A549 (cell line): ENCODE measurements at regions not wholly inside any gene's neighbourhood (a gene's known extent, or its start where the extent isn't known, plus 50 kb on each side); places are given as distances from the start of the nearest gene placed in this dataset.

Source experiments
- ATAC-seq, 2 experiments: fragments of 200-7000 bp in 1 of 2; fragments of >200 bp in 1 of 2; cut with Nextera tagmentation in 1 of 2; cut with Tn5 transposase in 1 of 2; 3 replicates each; pipeline versions ENCODE4 v1.8.0 to v1.9.1; 2018 to 2020; ENCODE audit warnings: mild to moderate bottlenecking in 1 of 2, moderate library complexity in 1 of 2
- CTCF ChIA-PET: fragments of 300-600 bp; sonication (Branson Sonifier 250); formaldehyde crosslinking; extraction: SDS; loops from one replicate; lab custom pipeline; 2021; ENCODE audit warnings: antibody characterized with exemption, inconsistent platforms; lab: Yijun Ruan, JAX
- POLR2A ChIA-PET: fragments of 350-600 bp; formaldehyde crosslinking; extraction: SDS; loops from one replicate; lab custom pipeline; 2021; ENCODE audit warnings: antibody characterized with exemption, inconsistent platforms; lab: Yijun Ruan, JAX
- DNase-seq, 2 experiments: peaks; one replicate each; pipeline versions ENCODE4 v3.0.0 to v3.0.0-alpha.2; 2011 to 2016; ENCODE audit warnings: low read depth in 1 of 2, low spot score in 1 of 2
- FAIRE-seq: peaks from 2 replicates; lab custom pipeline; 2011; peaks lifted over from hg19 to GRCh38; lab: Jason Lieb, UNC
- H3K27ac ChIP-seq, 2 experiments: fragments of >200 bp; sonication (Bioruptor Twin); formaldehyde crosslinking; 3 replicates each; pipeline ENCODE4 v1.5.1; 2016 to 2017
- H3K4me1 ChIP-seq: fragments of >200 bp; sonication (Bioruptor Twin); formaldehyde crosslinking; 3 replicates; pipeline ENCODE4 v1.6.1; 2016
- H3K4me2 ChIP-seq: fragments of >200 bp; sonication (Bioruptor Twin); formaldehyde crosslinking; 3 replicates; pipeline ENCODE4 v1.6.1; 2016
- H3K4me3 ChIP-seq: fragments of >200 bp; sonication (Bioruptor Twin); formaldehyde crosslinking; 3 replicates; pipeline ENCODE4 v1.5.1; 2016
- H3K9me3 ChIP-seq: fragments of >200 bp; sonication (Bioruptor Twin); formaldehyde crosslinking; 3 replicates; pipeline ENCODE4 v1.6.1; 2016
- BCL3 ChIP-seq: fragments of >200 bp; sonication (Bioruptor Twin); formaldehyde crosslinking; IDR thresholded peaks from 3 replicates; pipeline ENCODE4 v1.6.1; 2016
- CEBPB ChIP-seq, 2 experiments: fragments of >200 bp in 1 of 2; sonication (Bioruptor Twin) in 1 of 2; formaldehyde crosslinking in 1 of 2; IDR thresholded peaks; 2 replicates each; pipeline ENCODE4 v1.6.1; 2012 to 2016
- CHD2 ChIP-seq: fragments of 150-350 bp; IDR thresholded peaks from 2 replicates; pipeline ENCODE4 v1.6.1; 2014; ENCODE audit warnings: low read length; ENCODE audit not compliant: partially characterized antibody
- CTCF ChIP-seq: fragments of >200 bp; sonication (Bioruptor Twin); formaldehyde crosslinking; IDR thresholded peaks from 3 replicates; pipeline ENCODE4 v1.5.1; 2016
- E2F6 ChIP-seq: IDR thresholded peaks from 2 replicates; pipeline ENCODE4 v1.6.1; 2012; ENCODE audit warnings: low read depth, borderline replicate concordance
- EHF ChIP-seq: fragments of 250-450 bp; sonication (Bioruptor Pico); IDR thresholded peaks from 2 replicates; pipeline ENCODE4 v1.5.0; 2020; ENCODE audit warnings: mild to moderate bottlenecking
- ESRRA ChIP-seq: fragments of 150-350 bp; IDR thresholded peaks from 2 replicates; pipeline ENCODE4 v1.6.1; 2014; ENCODE audit warnings: mild to moderate bottlenecking, low read length, borderline replicate concordance
- FOSB ChIP-seq: fragments of 250-450 bp; sonication (Bioruptor Pico); IDR thresholded peaks from 2 replicates; pipeline ENCODE4 v1.5.0; 2020; ENCODE audit warnings: mild to moderate bottlenecking, moderate library complexity
- HDAC2 ChIP-seq: fragments of 200-600 bp; sonication (generic); IDR thresholded peaks from 2 replicates; pipeline ENCODE4 v1.6.1; 2016
- HES2 ChIP-seq: fragments of >200 bp; sonication (Bioruptor Twin); formaldehyde crosslinking; IDR thresholded peaks from 2 replicates; pipeline ENCODE4 v1.6.1; 2016
- HOXA7 ChIP-seq: fragments of 250-450 bp; sonication (Bioruptor Pico); IDR thresholded peaks from 2 replicates; pipeline ENCODE4 v1.5.0; 2020; ENCODE audit warnings: mild to moderate bottlenecking, moderate library complexity
- KDM5A ChIP-seq: fragments of 200-600 bp; sonication (generic); IDR thresholded peaks from 2 replicates; pipeline ENCODE4 v1.6.1; 2016; ENCODE audit warnings: antibody characterized with exemption, mild to moderate bottlenecking
- MAX ChIP-seq: IDR thresholded peaks from 2 replicates; pipeline ENCODE4 v1.6.1; 2012
- NFE2L2 ChIP-seq: fragments of 150-350 bp; conservative IDR thresholded peaks from 2 replicates; pipeline ENCODE4 v1.6.1; 2014; ENCODE audit warnings: low read length
- NR3C1 ChIP-seq: fragments of >200 bp; sonication (Bioruptor Twin); formaldehyde crosslinking; IDR thresholded peaks from 3 replicates; pipeline ENCODE4 v1.6.1; 2017
- POLR2A ChIP-seq: IDR thresholded peaks from 2 replicates; pipeline ENCODE4 v1.6.1; 2012; ENCODE audit warnings: mild to moderate bottlenecking, low read length
- POLR2AphosphoS2 ChIP-seq: conservative IDR thresholded peaks from 2 replicates; pipeline ENCODE4 v1.6.1; 2012; ENCODE audit warnings: low read length, improper control_type of control experiment, inconsistent platforms
- RAD21 ChIP-seq, 2 experiments: fragments of >200 bp in 1 of 2; sonication (Bioruptor Twin) in 1 of 2; formaldehyde crosslinking in 1 of 2; IDR thresholded peaks in 1 of 2; conservative IDR thresholded peaks in 1 of 2; 2 replicates in 1 of 2; 3 replicates in 1 of 2; pipeline ENCODE4 v1.6.1; 2012 to 2018; ENCODE audit warnings: inconsistent platforms in 1 of 2
- RCOR1 ChIP-seq: fragments of 150-350 bp; IDR thresholded peaks from 2 replicates; pipeline ENCODE4 v1.6.1; 2014; ENCODE audit warnings: antibody characterized with exemption, low read length, low read depth
- RNF2 ChIP-seq: fragments of 200-600 bp; sonication (generic); IDR thresholded peaks from 2 replicates; pipeline ENCODE4 v1.6.1; 2016; ENCODE audit warnings: low read depth, mild to moderate bottlenecking, antibody characterized with exemption, moderate library complexity, borderline replicate concordance
- SREBF2 ChIP-seq: fragments of 450-650 bp; IDR thresholded peaks from 2 replicates; pipeline ENCODE4 v1.6.1; 2014; ENCODE audit warnings: mild to moderate bottlenecking, moderate library complexity
- ZC3H11A ChIP-seq: fragments of 450-650 bp; IDR thresholded peaks from 2 replicates; pipeline ENCODE4 v1.6.1; 2014; ENCODE audit warnings: antibody characterized with exemption, mild to moderate bottlenecking
- WGBS: methylation state at CpG from one replicate; pipeline ENCODE4 v1.1.6; 2017; ENCODE audit errors: missing lambda C conversion rate; 5-methylcytosine and 5-hydroxymethylcytosine counted together

- no peaks in the 10 kb centered on the region for H3K9me3 ChIP-seq
- H3K4me3 ChIP-seq = no peak overlapping the region
- no peak for TF ChIP-seq MAX
- TF ChIP-seq RAD21 (conservative IDR thresholded peaks at IDR 0.05 in 1 of 2, IDR thresholded peaks at IDR 0.05 in 1 of 2) = no peak
- TF ChIP-seq NFE2L2 = no peak
- no peak for TF ChIP-seq HOXA7
- no peak for TF ChIP-seq FOSB (CRISPR knock-in tag)
- TF ChIP-seq ZC3H11A = no peak
- TF ChIP-seq HDAC2 = no peak
- TF ChIP-seq POLR2A = no peak
- no peak for TF ChIP-seq RCOR1
- TF ChIP-seq CTCF = no peak
- no peak for TF ChIP-seq NR3C1
- TF ChIP-seq KDM5A = no peak
- no peak for TF ChIP-seq EHF
- no peak for TF ChIP-seq POLR2AphosphoS2
- TF ChIP-seq ESRRA = no peak
- TF ChIP-seq E2F6 = no peak
- TF ChIP-seq HES2 = no peak
- no peak for TF ChIP-seq CHD2
- no peak for TF ChIP-seq SREBF2
- no peak for TF ChIP-seq RNF2
- no peaks in the 10 kb centered on the region for H3K4me1 ChIP-seq
- no peak for FAIRE-seq
- H3K27ac ChIP-seq = no peak overlapping the region
- no peak for ATAC-seq
- 63% methylated on average over 6 of the region's 9 CpGs for WGBS
- no peak overlapping the region for H3K4me2 ChIP-seq
- ChIA-PET POLR2A (no interaction called here), CTCF (interaction anchor here (0.5 to 1.2 kb wide), 3 partner anchors 262 to 423 kb away, joined by 3 read pairs; no protein-coding TSS in a partner anchor)
- no peak for DNase-seq
These were observed 161.7 kb upstream of the ZNF236 start for GRCh38 chr18:76660571-76661192.

GRCh38 chr18:76658627-76659026 lies 163.6 kb upstream of the ZNF516 start:
- 61% methylated on average over 7 of the region's 7 CpGs for WGBS

More at GRCh38 chr18:76658627-76659026, 163.6 kb upstream of the ZNF516 start:
- TF ChIP-seq CHD2 = no peak
- TF ChIP-seq BCL3 = no peak
- TF ChIP-seq HOXA7 = no peak
- TF ChIP-seq CEBPB (IDR thresholded peaks at IDR 0.05) = no peak
- no peak for FAIRE-seq
- Histone ChIP-seq H3K4me1 (no peaks in the 10 kb centered on the region), H3K9me3 (no peaks in the 10 kb centered on the region), H3K27ac (no peak overlapping the region), H3K4me2 (no peak overlapping the region), H3K4me3 (no peak overlapping the region)
- DNase-seq = peak in 1 of 2 experiments; percentile 5
- ChIA-PET CTCF (interaction anchor here (0.6 to 1.8 kb wide), 4 partner anchors 10 to 321 kb away, joined by 3 to 5 read pairs (median 4); no protein-coding TSS in a partner anchor), POLR2A (no interaction called here)
- ATAC-seq = peak in 1 of 2 experiments; percentile 60; a peak in 3 of 6 replicates
